DMS153 treated with DMSO at 0.1 percent for 48 hours (cell line): ENCODE measurements at regions not wholly inside any gene's neighbourhood (a gene's known extent, or its start where the extent isn't known, plus 50 kb on each side); places are given as distances from the start of the nearest gene placed in this dataset.
"Not testable (repeated sequence)": the region's sequence is repeated elsewhere in the genome, so short reads cannot be mapped to it uniquely, and the experiment has no call there.

Source experiments
- DNase-seq: peaks from one replicate; lab custom pipeline; 2025; ENCODE audit not compliant: unreplicated experiment; lab: John Stamatoyannopoulos, UW

DNA sequence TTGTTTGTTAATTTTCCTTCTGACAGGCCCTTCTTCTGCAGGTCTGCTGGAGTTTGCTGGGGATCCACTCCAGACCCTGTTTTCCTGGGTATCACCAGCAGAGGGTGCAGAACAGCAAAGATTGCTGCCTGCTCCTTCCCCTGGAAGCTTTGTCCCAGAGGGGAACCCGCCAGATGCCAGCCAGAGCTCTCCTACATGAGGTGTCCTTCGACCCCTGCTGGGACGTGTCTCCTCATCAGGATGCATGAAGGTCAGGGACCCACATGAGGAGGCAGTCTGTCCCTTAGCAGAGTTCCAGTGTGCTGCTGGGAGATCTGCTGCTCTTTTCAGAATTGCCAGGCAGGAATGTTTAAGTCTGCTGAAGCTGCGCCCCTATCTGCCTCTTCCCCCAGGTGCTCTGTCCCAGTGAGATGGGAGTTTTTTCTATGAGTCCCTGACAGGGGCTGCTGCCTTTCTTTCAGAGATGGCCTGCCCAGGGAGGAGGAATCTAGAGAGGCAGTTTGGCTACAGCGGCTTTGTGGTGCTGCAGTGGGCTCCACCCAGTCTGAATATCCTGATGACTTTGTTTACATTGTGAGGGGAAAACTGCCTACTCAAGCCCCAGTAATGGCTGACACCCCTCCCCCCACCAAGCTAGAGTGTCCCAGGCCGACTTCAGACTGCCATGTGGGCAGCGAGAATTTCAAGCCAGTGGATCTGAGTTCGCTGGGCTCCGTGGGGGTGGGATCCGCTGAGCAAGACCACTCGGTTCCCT, 772.0 kb upstream of the FAM174A start:
- no peak for DNase-seq

DNA sequence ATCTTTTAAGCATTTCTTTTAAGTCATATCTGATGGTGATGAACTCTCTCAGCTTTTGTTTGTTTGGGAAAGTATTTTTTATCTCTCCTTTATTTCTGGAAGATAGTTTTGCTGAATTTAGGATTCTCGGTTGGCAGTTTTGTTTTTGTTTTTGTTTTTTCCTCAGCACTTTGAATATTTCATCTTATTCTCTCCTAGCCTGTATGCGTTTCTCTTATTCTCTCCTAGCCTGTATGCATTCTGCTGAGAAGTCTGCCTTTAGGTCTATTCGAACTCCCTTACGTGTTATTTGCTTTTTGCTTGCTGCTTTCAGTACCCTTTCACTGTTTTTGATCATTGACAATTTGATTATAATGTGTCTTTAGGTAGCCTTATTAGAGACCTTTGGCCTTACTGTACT, 787.8 kb upstream of the FAM174A start:
- DNase-seq = no peak

DNA sequence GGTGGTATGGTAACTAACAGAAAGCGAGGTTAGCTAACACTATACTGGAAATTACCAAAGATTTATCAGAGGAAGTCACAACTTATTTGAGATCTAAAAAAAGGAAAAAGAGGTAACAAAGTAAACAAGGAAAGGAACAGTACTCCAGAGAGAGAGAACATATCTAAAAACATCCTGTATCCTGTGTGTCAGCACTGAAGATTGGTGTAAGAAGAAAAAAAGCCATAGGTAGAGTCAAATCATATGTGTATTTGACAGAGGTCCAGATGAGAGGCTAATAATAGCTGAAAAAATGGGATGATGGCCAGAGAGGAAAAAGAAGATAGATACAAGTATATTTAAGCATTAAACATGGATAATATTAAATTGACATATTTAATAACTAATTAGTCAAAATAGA, 802.0 kb upstream of the FAM174A start:
- DNase-seq = not testable (repeated sequence)

DNA sequence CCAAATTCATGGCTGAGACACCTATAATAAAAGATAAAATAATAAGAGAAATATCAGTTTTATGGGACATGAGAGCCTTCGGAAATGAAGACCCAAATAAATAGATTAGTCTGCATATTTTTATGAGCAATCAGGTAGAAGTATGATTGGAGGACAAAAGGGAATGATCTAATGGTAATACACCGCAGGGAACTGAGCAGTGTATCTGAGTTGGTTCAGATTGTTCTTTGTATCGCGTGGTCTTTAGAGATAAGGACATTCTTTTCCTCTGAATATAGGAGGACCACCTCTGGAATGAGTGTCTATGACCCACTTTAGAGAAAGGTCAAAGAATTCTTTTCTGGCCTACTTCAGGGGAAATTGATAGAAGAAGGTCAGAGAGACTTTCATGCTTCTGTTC, 801.8 kb upstream of the CHD1 start:
- DNase-seq = not testable (repeated sequence)

DNA sequence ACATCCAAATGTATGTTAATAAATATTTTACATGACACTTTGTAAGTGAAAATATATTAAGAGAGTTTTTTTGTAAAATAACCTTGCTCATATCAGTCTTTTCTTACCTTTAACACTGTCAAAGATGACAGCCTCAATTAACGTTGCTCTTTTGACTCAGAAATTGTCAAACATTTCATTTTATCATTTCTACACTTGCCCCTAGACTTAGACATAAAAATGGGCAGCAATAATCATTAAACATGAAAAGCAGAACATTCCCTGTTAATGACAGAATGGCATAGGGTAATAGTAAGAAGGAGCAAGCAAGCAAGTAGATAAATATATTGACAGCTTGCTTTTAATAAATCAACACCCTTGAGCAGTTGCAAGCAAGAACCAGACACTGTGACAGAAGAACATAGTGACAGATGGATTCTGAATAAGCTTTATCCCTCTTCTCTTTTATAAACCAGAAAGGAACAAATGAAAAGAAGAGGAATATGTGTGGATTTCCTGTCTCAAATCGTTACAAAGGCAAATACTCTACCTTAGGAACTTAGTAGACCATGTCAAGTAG, 796.0 kb upstream of the CHD1 start:
- DNase-seq = no peak

DNA sequence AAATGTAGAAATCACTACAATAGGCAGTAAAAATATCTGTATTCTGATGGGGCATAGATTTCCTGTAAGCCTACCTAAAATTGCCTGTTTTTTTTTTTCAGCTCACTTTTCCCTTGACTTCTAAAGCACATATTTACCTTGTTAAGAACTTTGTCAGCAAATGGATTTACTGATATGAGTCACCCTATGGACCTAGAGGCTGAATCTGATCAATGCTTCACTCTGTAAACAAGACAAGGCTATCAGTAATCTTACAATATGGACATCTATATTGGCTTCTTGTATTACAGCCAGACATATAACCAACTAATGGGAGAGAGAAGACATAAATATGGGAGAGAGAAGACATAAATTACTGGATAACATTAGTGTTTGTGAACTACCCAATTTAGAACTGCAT, 792.7 kb upstream of the CHD1 start:
- no peak for DNase-seq

DNA sequence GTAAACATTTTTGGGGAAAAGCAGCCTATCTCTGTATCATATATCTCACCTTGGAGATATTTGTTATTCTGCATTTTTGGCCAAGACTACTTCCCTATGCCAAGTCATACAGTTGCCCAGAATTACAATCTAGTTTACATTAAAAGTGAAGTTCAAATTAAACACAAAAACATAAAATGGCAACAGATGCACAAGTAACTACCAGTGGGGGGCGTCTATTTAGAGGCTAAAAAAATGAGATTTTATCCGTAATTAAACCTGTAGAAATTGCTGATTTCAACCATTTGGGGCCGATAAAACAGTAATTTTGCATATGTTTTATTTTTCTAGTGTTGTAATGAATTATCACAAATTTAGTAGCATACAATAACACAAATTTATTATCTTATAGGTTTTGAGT, 787.1 kb upstream of the CHD1 start:
- no peak for DNase-seq

DNA sequence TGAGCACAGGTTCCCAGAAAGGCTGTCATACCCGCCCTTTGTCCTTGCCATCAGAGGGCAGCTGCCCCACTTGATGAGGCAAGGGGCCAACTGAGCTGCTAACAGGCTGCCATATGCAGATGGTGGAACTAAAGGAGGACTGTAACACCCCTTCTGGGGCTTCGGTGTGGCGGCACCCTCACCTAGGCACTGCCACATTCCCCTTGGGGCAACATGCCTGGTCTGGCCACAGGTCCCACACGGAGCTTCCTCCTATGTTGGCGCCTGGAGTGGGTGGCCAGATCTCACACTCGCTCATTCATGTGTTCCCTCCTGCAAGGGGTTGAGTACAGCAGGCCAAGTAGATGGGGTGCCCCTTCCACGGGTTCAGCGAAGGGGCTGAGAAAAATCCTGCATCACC, 777.4 kb upstream of the CHD1 start:
- DNase-seq = no peak

DNA sequence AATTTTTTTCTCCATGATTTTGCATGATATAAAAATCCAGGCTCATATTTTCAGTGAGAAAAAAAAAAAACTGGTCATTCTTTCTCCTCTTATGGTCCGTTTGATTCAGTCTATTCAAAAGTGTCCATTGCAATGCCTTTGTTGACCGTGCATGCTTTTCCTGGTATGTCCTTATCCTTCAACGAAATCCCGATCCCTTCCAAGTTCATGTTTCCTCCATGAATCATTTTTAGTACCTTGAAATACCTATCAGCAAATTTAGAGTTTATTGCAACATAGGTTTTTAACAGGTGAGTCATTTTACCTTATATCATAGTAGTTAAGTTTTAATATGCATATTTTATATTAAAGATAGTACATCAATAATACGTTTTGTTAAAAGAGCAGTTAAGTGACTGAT, 773.8 kb upstream of the CHD1 start:
- DNase-seq = no peak

DNA sequence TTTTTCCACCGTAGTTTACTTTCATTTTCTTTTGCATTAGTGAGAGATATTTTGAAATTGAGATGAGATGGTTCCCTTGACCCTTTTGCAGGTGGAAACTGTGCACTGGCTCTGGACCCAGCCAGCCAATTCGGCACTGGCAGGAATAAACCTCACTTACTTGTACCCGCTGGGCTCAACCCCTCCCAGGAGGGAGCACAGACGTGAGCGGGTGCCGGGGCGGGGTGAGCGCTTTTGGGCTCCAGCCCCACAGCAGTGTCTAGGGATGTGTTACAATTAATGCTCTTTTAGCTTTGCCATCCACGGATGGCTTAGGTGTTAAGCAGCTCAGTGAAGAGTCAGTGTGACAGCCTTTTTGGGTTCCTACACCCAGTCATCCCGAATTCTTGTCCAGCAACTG, 766.1 kb upstream of the CHD1 start:
- DNase-seq = no peak

DNA sequence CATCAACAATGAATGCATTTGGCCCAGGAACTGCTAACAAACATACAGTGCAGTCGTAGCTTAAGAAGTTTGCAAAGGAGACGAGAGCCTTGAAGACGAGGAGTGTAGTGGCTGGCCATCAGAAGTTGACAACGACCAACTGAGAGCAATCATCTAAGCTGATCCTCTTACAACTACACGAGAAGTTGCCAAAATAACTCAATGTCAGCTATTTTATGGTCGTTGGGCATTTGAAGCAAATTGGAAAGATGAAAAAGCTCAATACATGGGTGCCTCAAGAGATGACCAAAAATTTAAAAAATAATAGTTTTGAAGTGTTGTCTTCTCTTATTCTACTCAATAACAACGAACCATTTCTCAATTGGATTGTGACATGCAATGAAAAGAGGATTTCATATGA, 757.7 kb upstream of the CHD1 start:
- DNase-seq = no peak

DNA sequence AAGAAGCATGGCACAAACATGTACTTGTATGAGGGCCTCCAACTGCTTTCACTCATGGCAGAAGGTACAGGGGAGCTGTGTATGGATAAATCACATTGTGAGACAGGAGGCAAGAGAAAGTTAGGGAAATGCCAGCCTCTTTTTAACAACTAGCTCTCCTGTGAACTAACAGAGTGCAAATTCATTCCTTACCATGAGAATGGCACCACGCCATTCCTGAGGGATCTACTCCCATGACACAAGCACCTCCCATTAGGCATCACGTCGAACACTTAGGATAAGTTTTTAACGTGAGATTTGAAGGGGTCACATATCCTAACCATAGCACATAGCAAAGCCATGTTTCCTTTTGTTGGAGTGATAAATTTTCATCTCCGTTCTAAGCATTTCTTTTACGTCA, 747.2 kb upstream of the CHD1 start:
- DNase-seq = no peak

DNA sequence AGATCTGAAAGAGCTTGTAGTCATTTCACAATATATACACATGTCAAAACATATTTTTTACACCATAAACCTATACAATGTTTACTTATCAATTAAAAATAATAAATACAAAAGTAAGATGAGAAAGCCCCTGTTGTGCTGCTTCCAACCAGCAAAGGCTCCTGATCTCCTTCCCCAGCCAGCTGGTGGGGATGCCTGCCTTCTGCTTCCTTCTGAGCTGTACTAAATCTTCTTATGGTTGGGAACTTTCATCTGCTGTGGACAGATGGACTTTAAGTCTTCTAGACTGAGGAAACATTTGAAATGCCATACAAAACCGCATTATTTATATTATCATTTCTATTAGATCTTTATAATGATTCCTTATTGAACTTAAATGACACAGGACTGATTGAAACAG, 745.3 kb upstream of the CHD1 start:
- DNase-seq = no peak

DNA sequence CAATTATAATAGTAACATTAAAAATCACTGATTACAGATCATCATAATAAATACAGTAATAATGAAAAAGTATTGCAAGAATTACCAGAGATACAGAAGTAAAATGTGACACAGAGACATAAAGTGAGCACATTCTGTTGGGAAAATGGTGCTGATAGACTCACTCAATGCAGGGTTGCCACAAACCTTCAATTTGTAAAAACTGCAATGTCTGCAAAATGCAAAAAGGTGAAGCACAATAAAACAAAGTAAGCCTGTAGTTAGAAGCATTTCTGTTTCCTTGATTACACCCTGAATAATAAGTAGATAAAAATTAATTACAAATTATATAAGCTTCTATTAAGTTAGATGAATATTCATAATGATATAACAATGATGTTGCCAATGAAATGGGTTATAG, 736.2 kb upstream of the CHD1 start:
- DNase-seq = no peak

DNA sequence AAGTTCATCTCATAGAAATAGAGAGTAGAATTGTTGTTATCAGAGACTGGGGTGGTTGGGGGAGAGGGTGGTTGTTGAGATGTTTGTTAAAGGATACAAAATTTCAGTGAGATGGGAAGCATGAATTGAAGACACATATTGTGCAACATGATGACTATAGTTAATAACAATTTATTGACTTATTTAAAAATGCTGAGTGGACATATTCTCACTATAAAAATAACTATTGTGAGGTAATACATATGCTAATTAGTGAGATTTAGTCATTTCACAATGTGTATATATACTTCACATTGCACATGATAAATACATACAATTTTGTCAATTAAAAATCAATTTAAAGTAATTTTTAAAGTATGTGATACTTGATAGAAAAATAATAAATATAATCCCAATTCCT, 722.5 kb upstream of the CHD1 start:
- no peak for DNase-seq

DNA sequence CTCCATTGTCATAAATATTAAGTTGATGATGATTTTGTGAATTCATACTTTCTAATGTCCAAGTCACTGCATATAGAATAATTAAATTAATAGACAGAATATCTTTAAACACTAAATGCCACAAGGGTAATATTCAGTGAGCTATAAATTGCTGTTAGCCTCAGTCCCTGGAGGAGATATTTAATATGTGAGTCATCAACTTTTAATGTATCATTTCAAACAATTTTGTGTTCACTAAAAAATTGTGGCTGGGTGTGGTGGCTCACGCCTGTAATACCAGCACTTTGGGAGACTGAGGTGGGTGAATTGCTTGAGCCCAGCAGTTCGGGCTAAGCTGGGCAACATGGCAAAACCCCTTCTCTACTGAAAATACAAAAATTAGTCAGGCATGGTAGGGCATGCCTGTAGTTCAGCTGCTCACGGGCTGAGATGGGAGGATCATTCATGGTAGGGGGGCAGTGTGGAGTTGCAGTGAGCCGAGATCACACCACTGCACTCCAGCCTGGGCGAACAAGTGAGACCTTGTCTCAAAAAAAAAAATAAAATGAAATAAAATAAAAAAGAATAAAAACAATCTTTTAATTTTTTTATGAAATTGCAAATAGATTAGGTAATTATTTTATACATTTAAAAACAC, 717.3 kb upstream of the CHD1 start:
- no peak for DNase-seq

DNA sequence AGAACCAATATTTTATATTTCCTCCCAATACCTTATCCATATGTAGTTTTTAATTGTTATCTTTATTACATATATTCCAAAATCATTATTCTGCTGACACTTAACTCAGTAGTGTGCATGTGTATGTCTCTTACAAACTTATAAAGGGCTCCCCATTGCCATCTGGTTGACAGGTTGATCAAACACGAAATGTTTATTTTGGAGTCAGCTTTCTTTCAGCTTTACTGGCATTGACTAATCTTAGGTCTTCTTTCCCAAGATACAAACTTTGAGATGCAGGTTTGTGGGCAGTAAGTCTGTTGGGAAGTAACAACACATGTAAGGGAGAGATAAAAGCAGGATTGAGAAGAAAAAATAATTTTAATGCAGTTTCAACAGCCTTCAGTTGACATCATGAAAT, 716.0 kb upstream of the CHD1 start:
- DNase-seq = no peak

DNA sequence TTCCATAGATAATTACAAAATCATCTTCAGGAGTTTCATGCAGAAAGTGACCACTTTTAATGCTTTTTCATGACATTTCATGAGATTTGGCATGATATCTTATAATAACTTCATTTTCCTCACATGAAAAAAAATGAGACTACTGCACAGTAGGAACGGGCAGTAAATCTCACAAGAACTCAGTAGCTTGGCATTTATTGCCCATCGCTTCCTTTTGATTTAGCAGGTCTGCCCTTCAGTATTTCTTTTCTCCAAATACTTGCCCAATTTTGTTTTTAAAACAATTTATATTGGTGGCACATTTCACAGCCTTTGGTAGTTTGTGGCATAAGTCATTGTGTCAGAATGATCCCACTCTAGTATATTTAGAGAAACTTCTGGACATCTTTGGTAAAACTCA, 711.8 kb upstream of the CHD1 start:
- DNase-seq = no peak

DNA sequence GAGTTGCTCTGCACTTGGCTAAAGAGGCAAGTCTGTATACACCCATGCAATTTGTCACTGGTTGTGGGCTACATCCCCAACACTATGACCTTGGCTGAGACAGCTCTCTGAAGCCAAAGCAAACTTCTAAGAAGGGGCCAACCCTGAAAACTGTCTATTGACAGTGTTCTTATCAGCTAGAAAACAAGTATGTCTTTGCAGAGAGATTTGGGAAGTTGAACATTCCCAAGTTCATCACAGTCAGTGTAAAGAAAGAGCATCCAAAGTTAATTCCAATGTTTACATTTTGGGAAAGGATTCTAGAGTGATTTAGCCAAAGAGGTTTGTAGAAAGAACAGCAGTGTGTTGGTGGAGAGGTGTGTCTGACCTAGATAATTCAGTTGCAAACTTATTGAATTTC, 711.1 kb upstream of the CHD1 start:
- no peak for DNase-seq

DNA sequence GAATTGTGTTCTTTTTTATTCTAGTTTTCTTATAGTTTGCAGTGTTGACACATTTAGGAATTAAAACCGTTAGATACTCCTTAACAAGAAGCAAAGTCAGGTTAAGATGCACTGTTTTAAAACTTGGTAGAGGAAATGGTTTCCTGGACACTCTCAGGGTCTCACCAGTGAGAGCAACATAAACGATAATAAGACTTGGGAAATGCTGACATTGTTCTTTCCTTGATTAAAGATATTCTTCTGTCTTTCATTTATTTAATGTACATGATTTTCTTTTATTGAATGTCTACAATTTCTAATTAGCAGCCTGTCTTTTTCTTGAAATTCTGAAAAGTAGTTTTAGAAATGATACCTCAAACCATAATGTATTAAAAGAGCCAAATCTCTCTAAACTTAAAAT, 707.9 kb upstream of the CHD1 start:
- no peak for DNase-seq

DNA sequence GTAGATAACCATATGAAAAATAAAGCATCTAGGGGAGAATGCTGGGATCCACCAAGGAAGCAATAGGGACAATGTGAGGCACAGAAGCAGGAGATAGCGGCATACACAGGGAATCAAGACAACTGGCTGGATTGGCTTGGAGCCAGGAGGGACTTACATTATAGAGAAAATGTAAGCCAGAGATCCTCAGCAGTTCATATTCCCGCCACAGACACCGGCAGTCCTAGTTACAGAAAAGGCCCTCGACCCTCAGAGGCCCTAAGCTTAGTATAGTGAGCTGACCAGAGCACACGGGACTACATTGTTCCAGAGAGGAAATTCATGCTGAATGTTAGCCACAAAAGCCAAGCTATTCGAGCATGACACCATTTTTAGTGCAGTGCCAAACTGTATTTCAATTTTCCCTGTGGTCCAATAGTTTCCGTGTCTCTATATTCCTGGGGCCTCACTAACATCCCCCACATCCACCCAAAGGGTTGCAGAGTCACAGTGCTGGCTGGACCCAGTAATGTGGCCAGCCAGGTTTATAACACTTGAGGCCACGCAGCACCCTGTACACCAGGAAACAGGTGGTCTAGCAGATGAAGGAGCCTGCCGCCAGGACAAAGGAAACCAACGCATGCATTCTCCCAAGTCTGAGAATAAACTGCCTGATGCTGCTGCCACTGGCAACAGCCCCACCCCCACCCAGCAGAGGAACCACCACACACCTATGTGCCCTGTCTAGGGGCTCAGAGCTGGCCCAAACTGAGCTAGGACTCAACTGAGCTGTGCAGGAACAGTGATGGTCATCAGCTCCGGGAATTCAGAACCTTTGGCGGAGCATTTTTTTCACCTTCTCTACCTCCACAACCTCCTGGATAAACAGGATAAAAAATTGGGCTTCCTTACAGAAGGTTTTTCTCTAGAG, 693.2 kb upstream of the CHD1 start:
- no peak for DNase-seq

DNA sequence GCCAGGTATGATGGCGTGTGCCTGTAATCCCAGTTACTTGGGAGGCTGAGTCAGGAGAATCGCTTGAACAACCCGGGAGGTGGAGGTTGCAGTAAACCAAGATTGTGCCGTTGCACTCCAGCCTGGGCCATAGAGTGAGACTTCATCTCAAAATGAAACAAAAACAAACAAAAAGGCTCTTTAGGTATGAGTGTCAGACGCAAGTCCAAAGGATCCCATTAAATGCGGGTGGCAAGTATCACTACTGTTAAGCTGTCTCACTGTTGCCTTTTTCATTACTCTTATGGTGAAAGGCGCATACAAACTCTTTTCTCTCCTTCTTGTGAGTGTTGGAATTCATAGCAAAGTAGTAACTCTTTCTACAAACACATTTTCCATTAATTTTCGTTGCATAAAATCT, 688.5 kb upstream of the CHD1 start:
- DNase-seq = no peak
